Retina (tissue), 1 donor: ENCODE measurements at regions not wholly inside any gene's neighbourhood (a gene's known extent, or its start where the extent isn't known, plus 50 kb on each side); places are given as distances from the start of the nearest gene placed in this dataset.
A peak's percentile ranks its signal among the peaks of the same experiment; 100 is the strongest.

Source experiments
- DNase-seq: peaks from one replicate; pipeline ENCODE4 v3.0.0-alpha.2; 2016

DNA sequence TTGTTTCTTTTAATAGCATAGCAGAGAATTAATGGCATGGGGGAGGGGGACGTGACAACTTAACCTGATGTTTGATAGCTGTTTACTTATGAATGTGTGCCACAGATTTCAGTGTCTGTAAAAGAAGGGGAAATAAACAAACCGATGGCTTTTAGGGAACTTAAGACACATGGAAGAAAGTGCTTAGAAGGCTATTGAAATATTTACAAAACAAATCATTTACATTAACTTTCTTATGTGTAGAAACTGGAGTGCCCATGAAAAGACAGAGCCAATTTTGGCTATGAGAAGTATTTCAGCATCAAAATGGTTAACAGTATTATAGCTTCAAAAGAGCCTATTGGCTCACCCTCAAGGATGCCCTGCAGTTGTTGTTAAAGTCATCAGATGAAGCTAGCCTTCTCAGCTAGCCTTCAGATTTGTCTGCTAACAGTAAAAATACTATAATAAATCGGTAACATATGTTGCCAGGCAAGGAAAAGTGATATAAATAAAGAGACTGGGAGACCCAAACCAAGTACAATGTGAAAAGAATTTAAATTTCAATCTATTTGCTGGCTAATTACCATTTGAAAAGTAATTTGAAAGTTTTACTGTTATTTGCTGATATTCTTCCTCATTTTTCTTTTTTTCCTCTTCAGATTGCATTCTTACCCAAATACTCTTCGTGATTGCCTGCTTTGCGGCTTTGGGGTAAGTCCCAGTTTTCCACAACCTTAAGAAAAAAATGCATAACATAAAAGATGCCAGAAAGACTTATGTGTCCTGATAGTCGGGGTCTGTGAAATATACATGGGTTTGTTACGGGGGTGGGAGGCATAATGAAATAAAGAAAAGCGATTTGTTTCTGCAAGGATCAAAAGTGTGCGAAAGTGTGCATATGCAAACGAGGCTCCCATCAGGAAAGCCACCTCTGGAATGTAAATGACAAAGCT lies 256.4 kb downstream of the MEIS1 start:
- no peak for DNase-seq

DNA sequence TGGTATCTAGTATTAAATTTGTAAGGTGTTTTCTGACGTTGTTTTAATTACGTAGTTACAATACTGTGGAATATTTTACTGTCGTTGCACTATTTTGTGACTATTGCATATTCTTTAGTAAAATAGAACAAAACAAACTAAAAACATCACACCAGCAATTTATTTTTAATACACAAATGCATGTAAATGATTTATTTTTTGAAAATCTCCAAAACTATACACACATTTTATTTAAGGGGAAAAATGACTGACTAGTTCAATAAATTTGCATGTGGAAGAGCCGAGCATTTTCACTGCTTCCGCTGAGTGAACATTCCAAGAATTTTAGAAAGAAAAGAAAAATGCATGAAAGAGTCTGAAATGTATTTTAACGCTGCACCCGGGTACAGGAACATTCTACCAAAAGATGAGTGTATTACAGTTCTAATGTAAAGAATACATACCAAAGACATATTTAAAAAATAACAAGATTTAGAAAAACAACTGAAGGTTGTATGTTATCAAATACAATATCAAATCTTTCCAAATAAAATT lies 257.7 kb downstream of the MEIS1 start:
- DNase-seq: no peak

DNA sequence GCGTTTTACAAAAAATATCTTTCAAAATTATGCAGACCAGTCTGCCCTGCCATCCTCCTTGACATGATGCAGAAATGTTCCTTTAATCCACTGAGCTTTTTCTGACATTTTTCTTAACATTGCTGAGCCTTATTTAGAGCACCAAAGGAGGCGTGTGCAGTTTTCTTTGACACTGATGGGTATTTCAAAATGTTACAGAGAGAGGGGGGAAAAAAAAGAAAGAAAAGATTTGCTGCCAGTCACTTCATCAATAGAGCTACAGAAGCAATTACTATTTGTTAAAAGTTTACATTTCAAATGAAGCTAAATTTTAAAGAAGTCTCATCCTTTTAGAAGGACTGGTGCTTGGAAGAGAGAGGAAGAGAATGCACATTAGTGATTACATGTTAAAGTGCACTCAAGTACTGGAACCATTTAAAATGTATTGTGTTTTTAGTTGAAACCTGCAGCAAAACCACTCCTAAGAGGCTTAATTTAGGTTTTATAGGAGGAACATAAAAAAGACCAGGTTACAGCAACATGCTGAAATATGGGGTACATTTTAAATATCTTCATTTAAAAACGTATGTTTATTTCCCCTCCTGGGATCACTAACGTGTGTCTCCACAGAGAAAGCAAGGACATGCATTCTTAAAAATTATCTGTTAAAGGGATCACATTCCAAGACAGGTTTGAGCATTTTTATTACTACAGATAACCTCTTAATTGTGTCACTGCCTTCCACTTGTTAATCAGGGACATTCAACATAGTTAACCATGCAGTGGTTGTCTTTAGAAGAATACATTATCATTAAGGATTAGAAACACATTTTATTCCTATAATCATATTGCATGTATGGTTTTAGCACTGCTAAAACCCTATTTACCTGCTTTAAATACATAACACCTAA lies 258.4 kb downstream of the MEIS1 start:
- DNase-seq: no peak

DNA sequence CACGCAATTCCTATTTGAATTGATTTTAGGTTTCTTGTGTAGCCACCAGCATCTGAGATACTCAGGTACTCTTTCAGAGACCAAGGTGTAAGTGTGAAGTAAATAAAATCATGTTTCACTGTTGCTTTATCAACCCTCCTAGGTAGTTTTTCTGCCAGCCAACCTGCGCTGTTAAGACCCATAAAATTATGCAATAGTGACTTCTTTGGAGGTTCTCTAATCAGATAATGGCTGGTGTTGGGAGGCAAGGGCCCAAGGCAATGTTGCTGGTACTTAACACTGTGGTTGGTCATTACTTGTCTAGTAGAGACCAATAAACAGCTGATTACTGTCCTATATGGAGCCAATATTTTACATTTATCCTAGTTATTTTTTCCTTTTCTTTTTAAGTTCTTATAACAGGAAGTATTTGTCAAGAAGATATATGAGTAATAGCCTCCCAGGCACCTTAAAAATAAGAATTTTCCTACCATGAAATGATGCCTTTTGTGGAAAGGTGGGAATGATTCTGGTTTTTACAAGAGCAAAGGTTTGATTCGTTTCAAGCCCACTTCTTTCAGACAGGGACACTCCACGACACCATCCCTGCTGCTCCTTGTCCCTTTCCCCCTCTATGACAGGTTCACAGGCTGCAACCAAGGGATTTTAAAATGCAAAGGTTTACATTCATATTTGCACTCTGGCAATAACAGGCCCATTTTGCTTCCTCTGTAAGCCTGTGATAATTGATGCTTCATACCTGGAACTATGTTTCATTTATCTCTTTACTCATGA lies 259.3 kb downstream of the MEIS1 start:
- DNase-seq: no peak

DNA sequence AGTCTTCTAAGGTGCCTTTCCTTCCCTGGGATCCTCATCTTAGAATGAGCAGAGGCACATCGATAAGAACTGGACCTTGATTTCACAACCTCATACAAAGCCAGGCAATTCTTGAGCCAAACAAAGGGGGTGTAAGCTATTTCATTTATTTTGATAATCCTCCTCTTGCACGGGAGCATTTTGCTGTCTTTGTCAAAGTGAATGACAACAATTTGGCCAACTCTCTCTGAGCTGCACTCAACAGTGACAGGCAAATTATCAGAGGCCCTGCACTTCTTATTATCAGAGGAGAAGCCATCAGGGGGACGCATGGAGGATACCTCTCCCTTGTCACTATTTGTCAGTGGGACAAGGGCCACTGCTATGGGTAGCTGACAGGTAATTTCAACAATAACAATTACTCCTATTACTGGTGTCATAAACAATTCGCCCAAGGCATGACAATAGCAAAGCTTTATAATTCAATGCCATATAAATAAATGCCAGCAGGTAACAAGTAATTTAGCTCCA lies 260.4 kb downstream of the MEIS1 start:
- DNase-seq: peak; percentile 22

DNA sequence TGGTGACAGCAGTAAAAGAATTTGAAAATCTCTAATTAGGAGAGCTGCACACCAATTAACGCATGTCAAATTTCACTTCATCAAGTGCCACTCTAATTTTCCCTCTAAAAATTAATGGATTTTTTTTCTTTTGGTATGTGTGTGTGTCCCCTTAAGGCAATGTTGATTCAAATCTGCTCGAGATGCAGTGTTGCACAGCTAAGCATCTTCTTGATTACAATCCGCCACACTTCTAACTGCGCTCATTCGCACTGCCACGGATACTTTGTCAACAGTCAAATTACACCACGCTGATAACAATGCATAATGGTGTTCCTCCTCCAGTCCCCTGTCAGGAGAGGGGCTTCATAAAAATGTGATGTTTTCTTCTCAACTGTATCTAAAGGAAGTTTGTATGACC lies 261.4 kb downstream of the MEIS1 start:
- DNase-seq: peak; percentile 56

DNA sequence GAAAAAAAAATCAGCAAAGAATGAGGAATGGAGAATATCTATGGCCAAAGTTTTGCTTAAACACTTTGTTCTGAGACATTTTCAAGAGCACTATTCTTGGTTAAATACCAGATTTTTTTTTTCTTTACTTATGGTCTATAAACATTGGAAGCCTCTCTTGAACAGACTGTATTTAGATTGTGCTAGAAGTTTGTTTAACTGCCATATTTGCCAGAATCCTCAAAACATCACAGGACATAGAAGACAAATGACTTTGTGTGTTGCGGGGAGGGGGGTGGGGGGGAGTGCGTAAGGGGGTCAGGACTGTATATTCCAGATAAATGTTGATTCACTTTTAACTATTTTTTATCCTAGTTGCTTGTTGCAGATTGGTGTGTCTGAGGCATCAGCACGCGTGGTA lies 262.0 kb downstream of the MEIS1 start:
- no peak for DNase-seq

DNA sequence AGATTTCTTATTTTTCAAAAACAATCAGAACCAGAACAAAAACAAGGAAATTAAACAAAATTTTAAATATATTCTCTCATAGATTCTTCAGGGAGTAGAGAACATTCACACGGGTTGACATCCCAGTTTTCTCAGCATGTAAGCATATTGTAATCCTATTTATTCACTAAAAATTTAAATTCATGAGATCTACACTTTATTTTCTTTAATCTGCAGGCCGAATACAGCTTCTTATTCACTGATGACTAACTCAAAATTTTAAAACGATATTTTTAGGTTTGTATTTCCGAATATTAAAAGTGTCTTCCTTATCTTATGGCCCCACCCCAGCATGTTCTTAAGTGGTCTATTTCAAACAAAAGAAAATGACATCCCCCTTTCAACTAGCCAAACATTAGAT lies 262.4 kb downstream of the MEIS1 start:
- no peak for DNase-seq

DNA sequence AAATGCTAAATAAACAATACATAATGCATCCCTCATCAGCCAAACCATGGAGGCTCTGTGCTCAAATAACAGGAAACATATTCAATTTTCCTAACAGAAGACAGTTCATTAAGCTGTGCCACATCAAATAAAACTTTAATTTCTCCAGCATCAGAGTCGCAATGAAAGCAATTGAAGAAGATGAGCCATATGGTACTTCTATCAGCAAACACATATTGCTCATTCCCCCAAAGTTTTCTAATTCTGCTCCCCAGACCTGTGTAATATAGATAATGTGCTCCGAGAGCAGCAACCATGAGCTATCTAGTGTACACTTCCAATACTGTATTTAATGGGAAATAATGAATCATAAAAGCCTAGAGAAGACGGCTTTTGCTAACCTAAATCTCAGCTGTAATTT lies 263.2 kb downstream of the MEIS1 start:
- DNase-seq: no peak

DNA sequence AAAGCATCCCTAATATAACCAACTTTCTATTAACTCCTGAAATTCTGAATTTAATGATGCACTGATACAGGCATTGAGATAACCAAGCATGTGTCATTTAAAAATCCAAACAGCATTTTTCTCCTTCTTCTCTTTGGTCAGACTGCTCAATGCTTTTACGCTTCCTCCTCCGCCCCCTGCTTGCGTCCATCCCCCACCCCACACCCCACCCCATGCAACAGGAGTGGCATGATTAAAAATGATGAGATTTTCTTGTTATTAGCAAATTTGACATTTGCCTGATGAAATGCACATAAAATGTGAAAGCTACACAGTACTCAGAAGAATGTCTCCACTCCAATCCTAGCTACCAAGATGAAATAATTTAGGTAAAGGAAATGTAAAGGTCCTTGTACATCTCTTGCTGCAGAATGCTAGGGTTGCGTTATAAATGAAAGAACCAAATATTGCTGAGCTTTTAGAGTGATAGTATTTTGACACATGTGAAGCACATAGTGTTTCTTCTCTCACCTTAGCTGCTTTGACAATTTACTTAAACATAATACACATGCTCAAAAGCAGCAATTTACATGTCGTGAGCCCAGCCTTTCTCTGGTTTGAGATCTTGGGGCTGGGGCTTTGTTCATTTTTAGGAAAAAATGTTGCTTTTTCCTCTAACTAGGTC lies 263.8 kb downstream of the MEIS1 start:
- no peak for DNase-seq

DNA sequence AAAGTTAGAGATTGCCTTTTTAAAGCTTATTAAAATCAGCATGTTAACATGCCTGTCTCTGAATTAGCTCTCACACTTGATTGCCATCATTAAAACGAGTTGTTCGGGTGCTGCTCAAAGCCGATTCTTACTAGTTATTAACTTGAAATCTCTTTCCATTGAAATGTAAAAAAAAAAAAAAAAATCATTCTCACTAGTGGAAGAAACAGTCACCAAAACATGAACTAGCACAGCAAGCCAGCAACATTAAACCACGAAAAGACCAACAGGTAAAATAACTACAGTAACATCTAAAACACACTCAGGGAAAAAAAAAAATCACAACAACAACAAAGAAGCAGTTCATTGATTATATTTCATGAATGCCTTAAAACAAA lies 264.5 kb downstream of the MEIS1 start:
- DNase-seq: no peak

DNA sequence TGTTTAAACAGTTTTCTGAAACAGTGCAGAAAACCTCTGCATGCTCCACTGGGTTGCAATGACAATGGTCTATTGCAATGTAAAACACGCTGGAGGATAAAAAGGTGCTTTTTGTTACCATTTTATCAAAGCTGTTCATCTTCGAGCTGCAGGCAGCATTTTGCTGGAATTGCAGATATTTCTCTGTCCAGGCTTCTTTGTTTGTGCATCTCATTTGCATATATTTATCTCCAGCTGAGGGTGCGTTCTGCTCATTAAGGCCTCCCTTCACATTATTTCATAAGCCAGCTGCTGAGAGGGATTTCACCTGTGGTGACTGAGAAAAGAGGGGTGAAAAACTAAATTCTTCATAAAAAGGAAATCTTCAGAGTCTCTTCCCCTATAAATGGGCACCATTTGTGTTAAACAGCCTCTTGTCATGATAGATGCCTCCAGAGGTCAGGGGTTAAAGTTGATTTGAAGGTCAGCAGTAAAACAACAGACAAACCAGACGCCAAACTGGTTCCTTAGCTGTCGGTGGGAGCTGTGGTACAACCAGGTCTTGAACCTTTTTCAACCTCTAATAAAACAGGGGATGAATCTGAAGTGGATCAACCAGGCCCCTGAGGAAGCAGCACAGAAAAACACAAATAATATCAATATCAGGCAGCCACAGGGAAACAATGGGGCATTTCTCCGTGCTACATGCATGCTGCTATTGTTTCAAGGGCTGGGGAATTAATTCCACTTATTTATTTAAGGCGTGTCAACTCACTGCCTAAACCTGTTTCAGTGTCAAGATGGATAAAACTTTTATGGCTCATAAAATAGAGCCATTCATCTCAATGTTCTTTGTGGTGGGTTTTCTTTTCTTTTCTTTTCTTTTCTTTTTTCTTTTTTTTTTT lies 265.1 kb downstream of the MEIS1 start:
- DNase-seq: peak; percentile 62

DNA sequence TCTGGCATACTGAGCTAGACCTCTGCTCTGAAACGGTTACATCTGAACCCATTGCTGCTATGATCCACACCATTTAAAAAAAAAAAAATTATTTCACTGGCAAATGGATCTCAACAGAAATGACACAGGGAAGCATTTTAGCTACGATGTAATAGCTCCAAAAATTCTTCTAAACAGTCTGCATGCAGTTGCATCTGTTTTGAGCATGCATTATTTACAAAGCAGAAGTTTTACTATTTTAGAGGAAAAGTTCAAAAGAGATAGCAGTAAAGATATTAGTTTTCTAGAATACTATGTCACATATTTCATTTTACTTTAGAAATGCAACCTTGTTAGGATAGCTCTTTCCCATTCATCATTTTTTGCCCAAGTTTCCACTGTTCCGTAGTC lies 265.7 kb downstream of the MEIS1 start:
- DNase-seq: no peak

DNA sequence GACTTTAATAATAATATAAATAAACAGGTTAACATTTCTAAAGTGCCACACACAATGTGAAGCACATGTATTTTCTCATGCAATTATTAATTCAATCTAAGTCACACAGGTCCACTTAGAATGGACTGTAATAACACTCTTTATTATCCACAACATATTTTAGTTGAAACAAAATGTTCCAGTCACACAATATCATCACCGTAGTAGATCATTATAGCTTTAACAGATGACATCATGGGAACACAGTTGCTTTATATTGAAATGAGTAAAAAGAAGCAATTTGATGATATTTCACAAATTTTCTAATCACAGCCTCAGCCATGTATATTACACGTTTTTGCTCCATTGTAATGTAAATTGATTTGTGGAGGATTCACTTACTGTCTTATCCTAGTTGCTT lies 266.3 kb downstream of the MEIS1 start:
- DNase-seq: no peak

DNA sequence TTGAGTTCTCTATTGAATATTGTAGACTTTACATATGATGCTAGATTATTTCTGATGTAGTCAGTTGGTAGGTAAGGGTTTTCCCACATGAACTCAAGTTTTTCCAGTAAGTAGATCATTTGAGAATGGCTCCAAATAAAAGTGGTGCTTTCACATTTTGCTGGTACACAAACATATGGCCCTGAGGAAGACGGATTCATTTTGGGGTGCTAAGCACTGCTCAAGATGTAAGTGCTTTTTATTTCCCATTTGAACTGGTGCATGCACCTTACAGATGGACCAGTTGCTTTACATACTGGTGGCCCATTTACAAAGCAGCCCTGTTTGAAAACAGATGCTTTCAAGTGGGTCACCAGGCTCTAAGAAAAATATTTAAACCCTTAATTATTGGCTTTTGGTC lies 266.7 kb downstream of the MEIS1 start:
- no peak for DNase-seq

DNA sequence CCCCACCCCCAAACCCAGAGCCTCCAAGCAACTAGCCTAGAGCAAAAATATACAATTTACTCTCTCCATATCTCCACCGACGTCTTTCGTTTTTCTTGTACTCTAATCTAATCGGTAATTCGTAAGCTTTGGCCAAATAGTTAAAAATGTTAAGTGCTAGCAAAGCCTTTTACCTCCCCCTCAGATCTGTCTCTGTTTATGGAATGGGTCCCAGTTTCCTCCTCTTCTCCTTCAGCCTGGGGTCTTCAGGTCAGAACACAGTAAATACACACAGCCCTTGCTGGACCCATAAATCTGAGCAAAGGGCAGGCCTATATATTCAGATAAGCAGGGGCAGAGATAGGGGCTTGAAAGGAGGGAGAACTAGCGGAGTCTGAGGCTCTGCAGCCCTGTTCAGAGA lies 267.4 kb downstream of the MEIS1 start:
- DNase-seq: no peak

DNA sequence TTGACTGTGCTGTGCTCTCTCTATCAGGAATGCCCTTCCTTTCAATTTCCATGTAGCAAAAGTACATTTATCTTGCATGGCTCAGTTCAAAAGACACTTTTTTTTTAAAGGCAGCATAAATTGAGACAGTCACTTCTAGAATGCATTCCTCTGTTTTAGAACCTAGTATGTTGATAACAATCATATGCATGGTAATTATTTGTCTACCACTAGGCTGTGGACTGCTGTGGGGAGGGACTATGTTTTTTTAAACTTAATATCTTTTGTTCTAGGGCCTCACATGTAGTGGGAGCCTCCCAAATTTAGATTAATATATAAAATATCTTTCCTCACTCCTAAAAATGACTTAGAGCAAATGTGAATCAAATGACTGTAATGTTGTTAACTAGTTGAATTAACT lies 269.9 kb downstream of the MEIS1 start:
- no peak for DNase-seq

DNA sequence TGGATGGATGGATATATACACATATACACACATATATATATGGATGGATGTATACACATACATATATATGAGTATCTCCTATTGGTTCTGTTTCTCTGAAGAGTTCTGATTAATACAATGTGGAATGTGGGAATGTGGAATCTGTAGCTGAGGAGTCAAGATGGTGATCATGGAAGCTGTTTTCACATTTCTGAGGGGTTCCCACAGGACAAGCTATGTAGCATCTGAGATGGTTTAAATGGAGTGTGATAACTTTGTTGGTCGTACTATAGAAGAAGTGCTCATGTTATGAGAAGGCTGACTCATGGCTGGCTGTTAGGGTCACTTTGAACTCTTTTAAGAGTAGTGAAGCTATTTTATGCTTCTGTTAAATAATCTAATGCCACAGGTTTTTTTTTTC lies 279.7 kb downstream of the MEIS1 start:
- DNase-seq: no peak

DNA sequence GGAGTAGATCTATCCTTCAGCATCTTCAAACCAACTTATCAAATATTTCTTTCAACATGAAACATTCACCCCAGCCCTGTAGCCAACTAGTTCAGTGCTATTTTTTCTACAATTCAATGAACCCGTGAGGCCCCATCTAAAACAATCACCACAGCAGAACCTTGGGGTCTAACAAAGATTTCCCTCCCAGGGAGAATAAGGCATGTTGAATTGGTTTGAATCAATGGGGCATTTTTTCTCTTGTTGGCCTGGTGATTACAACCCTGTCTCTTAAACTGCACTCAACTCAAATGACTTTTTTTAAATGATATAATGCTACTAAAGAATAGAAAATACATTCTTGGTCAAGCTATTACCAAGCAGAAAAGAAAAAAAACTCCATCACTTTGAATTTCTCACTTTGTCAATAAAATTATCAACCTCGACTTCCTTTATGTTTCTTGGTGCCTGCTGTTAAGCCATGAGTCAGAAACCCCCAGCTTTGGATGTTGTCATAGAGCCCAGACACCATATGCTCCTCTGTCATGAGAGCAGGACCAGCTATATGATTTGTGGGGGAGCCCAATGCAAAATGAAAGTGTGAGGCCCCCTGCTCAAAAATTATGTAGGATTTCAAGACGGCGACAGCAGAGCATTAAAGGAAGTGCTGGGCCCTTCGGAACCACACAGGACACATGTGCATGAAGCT lies 282.4 kb downstream of the MEIS1 start:
- no peak for DNase-seq

DNA sequence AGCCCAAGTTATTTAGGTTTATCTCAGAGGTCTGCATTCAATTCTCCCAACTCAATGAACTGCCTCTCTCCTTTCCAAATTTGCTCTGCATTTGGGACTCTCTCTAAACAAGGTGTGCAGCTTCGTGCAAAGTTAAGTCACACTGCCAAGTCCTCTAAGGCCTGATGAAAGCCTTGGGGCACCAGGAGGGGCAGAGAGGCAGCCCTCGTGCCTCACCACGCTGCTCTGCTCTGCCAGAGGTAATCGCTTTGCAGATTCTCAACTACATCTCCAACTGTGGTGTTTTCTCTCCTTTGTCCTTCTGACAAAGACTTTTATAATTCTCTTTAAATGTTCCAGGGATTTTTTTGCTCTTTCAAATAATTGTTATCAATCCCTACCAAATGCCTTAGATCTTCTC lies 283.0 kb downstream of the MEIS1 start:
- DNase-seq: no peak

DNA sequence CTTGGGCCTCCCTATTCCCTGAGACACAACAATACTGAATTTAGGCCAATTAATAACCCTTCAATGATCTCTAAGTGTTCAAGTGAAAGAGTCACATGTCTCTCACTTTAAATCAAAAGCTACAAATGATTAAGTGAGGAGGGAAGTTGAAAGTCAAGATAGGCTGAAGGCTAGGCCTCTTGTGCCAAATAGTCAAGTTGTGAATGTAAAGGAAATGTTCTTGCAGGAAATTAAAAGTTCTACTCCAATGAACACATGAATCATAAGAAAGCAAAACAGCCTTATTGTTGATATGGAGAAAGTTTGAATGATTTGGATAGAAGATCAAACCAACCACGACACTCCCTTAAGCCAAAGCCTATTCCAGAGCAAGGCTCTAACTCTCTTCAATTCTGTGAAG lies 286.9 kb downstream of the MEIS1 start:
- no peak for DNase-seq
